Osteocyte (in vitro differentiated cells): ENCODE measurements at regions not wholly inside any gene's neighbourhood (a gene's known extent, or its start where the extent isn't known, plus 50 kb on each side); places are given as distances from the start of the nearest gene placed in this dataset.
"Not testable (repeated sequence)": the region's sequence is repeated elsewhere in the genome, so short reads cannot be mapped to it uniquely, and the experiment has no call there.

Experiments used
- DNase-seq: peaks from one replicate; pipeline ENCODE4 v3.0.0; 2021; ENCODE audit warnings: mixed read lengths; ENCODE audit not compliant: unreplicated experiment; ENCODE audit errors: extremely low spot score
- H3K27ac Mint-ChIP-seq: one replicate; pipeline ENCODE4 v1.8.0; 2021; ENCODE audit warnings: mild to moderate bottlenecking, mixed read lengths; ENCODE audit not compliant: unreplicated experiment
- H3K27me3 Mint-ChIP-seq: one replicate; pipeline ENCODE4 v1.8.0; 2021; ENCODE audit warnings: mixed read lengths; ENCODE audit not compliant: unreplicated experiment
- H3K36me3 Mint-ChIP-seq: one replicate; pipeline ENCODE4 v1.8.0; 2021; ENCODE audit warnings: mixed read lengths; ENCODE audit not compliant: unreplicated experiment
- H3K4me1 Mint-ChIP-seq: one replicate; pipeline ENCODE4 v1.8.0; 2021; ENCODE audit warnings: mixed read lengths; ENCODE audit not compliant: unreplicated experiment
- H3K4me3 Mint-ChIP-seq: one replicate; pipeline ENCODE4 v1.8.0; 2021; ENCODE audit warnings: mild to moderate bottlenecking, moderate library complexity, mixed read lengths; ENCODE audit not compliant: unreplicated experiment
- H3K9me3 Mint-ChIP-seq: one replicate; pipeline ENCODE4 v1.8.0; 2021; ENCODE audit warnings: mixed read lengths; ENCODE audit not compliant: unreplicated experiment
- TF ChIP-seq, protein P1 (sequence below): fragments of 200-600 bp; sonication (generic); IDR thresholded peaks from 2 replicates; pipeline ENCODE4 v1.5.0; 2021; ENCODE audit warnings: antibody characterized with exemption, mild to moderate bottlenecking, moderate library complexity

DNA sequence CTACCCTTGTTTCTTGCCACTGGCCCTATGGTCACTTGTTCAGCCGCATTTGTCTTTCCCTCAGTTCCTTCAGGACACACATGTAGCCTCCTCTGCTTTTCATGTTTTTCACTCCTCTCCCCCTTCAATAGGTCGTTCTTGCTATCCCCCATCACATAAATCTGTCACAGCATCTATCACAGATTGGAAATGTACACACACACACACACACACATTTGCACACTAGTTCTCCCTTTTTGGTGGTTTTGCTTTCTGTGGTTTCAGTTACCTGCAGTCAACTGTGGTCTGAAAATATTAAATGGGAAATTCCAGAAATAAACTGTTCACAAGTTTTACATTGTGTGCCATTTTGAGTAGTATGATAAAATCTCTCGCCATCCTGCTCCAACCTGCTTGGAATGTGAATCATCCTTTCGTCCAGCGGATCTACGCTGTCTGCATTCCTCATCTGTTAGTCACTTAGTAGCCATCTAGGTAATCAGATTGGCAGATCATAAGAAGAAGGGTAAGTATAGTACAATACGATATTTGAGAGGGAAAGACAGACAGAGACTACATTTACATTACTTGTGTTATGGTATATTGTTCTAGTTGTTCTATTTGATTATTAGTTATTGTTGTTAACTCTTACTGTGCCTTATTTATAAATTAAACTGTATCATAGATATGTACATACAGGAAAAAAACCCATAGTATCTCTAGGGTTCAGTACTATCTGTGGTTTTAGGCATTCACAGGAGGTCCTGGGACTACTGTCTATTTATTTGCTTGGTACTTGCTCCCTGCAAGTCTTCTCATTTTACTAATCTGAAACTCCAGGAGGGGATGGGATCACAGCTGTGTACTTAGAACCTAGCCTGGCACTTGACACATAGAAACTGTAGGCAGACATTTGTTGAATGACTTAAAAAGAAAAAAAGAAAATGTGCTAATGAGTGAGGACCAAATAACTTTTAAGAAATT, 86.1 kb upstream of the PNPT1 start:
- peaks cover 5% of the 10 kb centered on the region for H3K4me1 Mint-ChIP-seq
- peaks cover 9% of the 10 kb centered on the region for H3K27me3 Mint-ChIP-seq
- H3K4me3 Mint-ChIP-seq: no peak overlapping the region
- no peak overlapping the region for H3K27ac Mint-ChIP-seq
- no peaks in the 10 kb centered on the region for H3K36me3 Mint-ChIP-seq
- TF ChIP-seq, protein P1, sequence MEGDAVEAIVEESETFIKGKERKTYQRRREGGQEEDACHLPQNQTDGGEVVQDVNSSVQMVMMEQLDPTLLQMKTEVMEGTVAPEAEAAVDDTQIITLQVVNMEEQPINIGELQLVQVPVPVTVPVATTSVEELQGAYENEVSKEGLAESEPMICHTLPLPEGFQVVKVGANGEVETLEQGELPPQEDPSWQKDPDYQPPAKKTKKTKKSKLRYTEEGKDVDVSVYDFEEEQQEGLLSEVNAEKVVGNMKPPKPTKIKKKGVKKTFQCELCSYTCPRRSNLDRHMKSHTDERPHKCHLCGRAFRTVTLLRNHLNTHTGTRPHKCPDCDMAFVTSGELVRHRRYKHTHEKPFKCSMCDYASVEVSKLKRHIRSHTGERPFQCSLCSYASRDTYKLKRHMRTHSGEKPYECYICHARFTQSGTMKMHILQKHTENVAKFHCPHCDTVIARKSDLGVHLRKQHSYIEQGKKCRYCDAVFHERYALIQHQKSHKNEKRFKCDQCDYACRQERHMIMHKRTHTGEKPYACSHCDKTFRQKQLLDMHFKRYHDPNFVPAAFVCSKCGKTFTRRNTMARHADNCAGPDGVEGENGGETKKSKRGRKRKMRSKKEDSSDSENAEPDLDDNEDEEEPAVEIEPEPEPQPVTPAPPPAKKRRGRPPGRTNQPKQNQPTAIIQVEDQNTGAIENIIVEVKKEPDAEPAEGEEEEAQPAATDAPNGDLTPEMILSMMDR: no peak
- no peak for DNase-seq
- no peaks in the 10 kb centered on the region for H3K9me3 Mint-ChIP-seq

DNA sequence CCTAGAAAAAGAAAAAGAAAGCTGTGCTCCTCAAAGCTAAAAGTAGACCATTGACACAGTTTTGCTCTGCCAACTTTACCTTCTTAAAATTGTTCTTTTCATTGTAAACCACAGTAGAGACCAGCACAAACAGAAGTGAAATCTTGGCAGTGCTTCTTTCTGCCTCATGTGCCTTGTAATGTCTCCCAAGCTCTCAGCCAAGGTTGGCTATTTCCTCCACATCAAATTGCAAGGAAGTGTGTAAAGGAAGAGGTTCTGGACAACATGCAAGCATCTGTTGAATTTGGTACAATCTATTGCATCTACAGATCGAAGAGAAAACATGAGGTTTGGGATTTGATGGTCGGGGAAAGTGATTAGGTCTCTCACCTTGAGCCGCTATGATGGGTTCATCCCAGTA, 83.3 kb upstream of the PNPT1 start:
- H3K4me3 Mint-ChIP-seq: no peak overlapping the region
- peaks cover 5% of the 10 kb centered on the region for H3K4me1 Mint-ChIP-seq
- no peak overlapping the region for H3K27ac Mint-ChIP-seq
- no peaks in the 10 kb centered on the region for H3K9me3 Mint-ChIP-seq
- TF ChIP-seq, protein P1: no peak
- no peak for DNase-seq
- no peaks in the 10 kb centered on the region for H3K36me3 Mint-ChIP-seq
- peaks cover 9% of the 10 kb centered on the region for H3K27me3 Mint-ChIP-seq

DNA sequence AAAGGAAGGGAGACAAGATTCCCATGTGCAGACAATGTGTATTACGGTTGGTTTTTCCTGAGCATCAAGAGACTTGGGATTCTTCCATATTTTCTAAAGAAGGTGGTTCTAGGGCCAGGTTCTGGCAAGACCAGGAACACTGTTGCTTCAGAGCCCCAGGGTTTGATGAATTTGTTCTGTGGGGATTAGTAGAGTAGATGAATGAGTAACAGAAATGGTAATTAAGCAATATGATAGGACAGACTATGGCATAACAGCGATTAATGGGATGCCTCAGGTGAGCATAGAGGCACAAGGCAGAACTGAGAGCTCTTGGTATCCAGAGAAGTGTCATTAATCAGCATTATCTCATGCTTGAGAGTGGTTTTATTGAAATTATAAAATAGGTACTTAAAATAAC, 82.8 kb upstream of the PNPT1 start:
- TF ChIP-seq, protein P1: no peak
- no peak for DNase-seq

DNA sequence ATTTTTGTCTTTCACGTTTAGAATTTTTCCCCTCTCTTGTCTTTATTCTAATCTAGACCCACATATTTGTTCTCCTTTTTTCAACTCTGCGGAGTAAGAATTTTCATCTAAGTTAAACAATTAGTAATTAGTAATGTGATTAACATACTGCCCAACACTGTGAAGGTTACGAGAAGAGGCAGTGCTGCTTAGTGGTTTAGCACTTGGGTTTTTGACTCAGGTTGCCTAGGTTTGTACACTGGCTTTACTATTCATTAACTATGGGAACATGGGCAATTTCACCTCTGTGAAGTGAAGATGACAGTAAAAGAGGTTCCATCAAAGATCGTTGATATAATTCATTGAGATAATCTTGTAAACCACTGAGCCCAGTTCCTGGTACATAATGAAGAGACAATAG, 82.2 kb upstream of the PNPT1 start:
- H3K27me3 Mint-ChIP-seq: peaks cover 13% of the 10 kb centered on the region
- no peaks in the 10 kb centered on the region for H3K9me3 Mint-ChIP-seq
- H3K27ac Mint-ChIP-seq: no peak overlapping the region
- DNase-seq: no peak
- H3K4me1 Mint-ChIP-seq: peaks cover 5% of the 10 kb centered on the region
- H3K36me3 Mint-ChIP-seq: no peaks in the 10 kb centered on the region
- TF ChIP-seq, protein P1: no peak
- H3K4me3 Mint-ChIP-seq: no peak overlapping the region

More for the DNA sequence above, 82.8 kb upstream of the PNPT1 start:
- Mint-ChIP-seq H3K9me3 (no peaks in the 10 kb centered on the region), H3K27me3 (peaks cover 12% of the 10 kb centered on the region), H3K4me1 (peaks cover 5% of the 10 kb centered on the region), H3K4me3 (no peak overlapping the region), H3K36me3 (no peaks in the 10 kb centered on the region), H3K27ac (no peak overlapping the region)

DNA sequence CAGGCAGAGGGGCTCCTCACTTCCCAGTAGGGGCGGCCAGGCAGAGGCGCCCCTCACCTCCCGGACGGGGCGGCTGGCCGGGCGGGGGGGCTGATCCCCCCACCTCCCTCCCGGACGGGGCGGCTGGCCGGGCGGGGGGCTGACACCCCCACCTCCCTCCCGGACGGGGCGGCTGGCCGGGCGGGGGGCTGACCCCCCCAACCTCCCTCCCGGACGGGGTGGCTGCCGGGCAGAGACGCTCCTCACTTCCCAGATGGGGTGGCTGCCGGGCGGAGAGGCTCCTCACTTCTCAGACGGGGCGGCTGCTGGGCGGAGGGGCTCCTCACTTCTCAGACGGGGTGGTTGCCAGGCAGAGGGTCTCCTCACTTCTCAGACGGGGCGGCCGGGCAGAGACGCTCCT, 80.0 kb upstream of the PNPT1 start:
- DNase-seq, H3K36me3 Mint-ChIP-seq, H3K27ac Mint-ChIP-seq, H3K9me3 Mint-ChIP-seq, H3K4me3 Mint-ChIP-seq, H3K4me1 Mint-ChIP-seq: not testable (repeated sequence)
- peaks cover 25% of the 10 kb centered on the region for H3K27me3 Mint-ChIP-seq
